ENCODE measurements at regions not wholly inside any gene's neighbourhood (a gene's known extent, or its start where the extent isn't known, plus 50 kb on each side); places are given as distances from the start of the nearest gene placed in this dataset.

GRCh38 chr19:31560086-31561060 lies 211.1 kb upstream of the TSHZ3 start:
- no peak for DNase-seq

- DNase-seq, result no peak
Measured at GRCh38 chr19:31562966-31563612, 213.9 kb upstream of the TSHZ3 start.

DNA sequence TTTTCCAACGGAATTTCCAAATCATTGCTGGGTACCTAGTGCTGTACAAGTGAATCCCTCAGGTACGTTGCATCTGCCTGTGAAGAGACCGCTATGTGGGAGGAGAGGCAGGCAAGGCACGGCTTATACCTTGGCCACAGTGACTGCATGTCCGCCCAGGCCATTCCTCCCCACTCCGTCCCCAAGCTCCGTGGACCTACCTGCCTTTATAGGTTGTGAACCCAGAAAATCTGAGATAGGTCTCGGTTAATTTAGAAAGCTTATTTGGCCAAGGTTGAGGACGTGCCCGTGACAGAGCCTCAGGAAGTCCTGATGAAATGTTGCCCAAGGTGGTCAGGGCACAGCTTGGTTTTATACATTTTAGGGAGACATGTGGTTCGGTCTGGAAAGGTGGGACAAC lies 218.5 kb upstream of the TSHZ3 start:
- no peak for DNase-seq

- DNase-seq, result no peak
Measured at GRCh38 chr19:31568724-31569123, 219.5 kb upstream of the TSHZ3 start.

- no peak for DNase-seq
Measured at GRCh38 chr19:31570718-31571117, 221.5 kb upstream of the TSHZ3 start.

GRCh38 chr19:31572102-31572975 lies 223.1 kb upstream of the TSHZ3 start:
- DNase-seq, result no peak

- DNase-seq, result no peak
Measured at GRCh38 chr19:31572976-31573298, 223.7 kb upstream of the TSHZ3 start.

GRCh38 chr19:31574251-31574973 lies 225.2 kb upstream of the TSHZ3 start:
- DNase-seq, result no peak

DNA sequence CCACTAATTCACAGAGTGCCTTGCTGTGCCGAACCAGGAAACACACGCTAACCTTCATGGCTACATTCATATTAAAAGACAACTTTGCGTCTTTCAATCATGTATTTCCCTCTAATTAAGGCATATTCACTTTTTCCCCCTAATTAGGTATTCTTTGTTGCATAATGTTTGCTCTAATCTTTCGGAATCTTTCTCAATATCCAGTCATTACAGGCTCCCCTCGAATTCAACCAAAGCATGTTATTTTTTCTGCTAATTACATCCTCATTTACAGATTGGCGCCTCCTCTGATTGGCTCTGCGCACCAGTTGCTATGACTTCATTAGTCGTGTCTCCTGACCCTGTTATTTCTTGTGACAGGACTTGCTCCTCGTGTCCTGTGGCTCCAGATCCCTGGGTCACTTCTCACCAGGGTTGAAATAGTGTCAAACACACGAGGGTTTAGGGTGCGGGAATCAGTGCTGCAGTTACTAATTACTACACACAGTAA lies 226.7 kb upstream of the TSHZ3 start:
- no peak for DNase-seq

GRCh38 chr19:31578326-31578725 lies 229.1 kb upstream of the TSHZ3 start:
- no peak for DNase-seq

DNA sequence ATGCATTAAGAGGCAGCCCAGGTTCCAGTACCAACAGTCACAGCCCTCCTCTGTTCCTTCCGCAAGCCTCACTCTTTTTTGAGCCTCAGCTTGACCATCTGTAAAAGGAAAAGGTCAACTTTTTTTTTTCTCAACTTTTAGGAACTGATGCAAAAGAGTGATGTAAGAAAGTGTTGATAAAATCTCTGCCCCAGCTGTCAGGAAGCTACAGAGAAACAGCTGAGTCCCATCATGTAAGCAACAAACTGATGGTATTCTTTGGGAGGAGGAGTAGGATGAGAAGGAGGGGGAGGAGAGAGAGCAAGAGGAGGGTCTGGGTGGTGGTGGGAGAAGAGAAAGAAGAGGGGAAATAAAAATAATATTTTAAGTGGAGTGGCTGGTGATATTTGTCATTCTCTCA lies 233.9 kb upstream of the TSHZ3 start:
- no peak for DNase-seq

DNA sequence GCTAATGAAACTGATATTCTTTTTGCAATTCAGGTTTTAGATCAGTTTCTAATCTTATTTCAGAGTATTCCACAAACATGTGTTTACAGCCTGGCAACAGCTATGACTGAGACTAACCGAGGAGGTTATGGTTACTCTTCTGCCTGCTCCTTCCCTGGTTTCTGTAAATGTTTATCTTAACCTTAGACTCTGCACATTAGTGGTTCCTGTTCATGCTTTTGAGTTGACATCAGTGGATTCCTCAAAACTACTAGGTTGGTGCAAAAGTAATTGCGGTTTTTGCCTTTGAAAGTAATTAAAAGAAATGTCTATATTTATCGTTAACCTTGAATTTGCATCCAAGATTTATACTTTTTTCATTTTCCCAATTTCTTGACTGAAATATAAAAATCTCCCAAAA lies 237.0 kb upstream of the TSHZ3 start:
- DNase-seq, result no peak

- DNase-seq, result no peak
Measured at GRCh38 chr19:31589109-31589508, 239.9 kb upstream of the TSHZ3 start.

DNA sequence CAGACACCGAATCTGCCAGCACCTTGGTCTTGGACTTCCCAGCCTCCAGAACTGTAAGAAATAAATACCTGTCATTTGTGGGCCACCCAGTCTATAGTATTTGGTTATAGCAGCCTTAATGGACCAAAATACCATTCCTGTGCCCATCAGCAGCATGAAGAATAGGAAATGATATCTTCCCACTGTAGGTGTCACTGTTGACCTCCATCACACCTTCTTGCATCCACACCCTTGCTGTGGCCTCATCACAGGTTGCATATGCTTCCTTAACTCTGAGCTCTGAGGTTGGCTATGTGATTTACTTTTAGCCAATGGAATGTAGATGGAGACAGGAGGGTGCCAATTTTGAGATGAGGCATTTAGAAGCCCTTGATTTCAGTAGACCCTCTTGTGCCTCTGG lies 242.0 kb upstream of the TSHZ3 start:
- DNase-seq, result no peak

- DNase-seq, result no peak
Measured at GRCh38 chr19:31592456-31592855, 243.2 kb upstream of the TSHZ3 start.

DNA sequence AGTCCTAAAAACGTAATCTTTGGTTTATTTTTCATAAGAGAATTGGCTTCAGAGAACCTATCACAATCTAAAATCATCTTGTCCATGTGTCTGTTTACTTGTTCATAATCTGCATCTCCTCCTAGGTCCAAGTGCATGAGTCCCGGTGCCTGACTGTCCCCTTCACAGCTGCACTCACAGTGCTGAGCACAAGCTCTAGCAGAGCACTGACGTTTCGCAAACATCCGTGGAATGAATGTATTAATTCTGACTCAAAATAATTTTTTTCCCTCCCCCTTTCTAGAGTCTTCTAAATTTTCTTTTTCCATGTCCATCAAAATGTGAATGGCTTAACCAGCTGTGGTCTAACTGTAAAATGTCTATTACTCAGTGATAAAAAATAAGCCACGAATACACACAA lies 245.5 kb upstream of the TSHZ3 start:
- DNase-seq, result no peak

- no peak for DNase-seq
Measured at GRCh38 chr19:31595521-31595920, 246.3 kb upstream of the TSHZ3 start.

DNA sequence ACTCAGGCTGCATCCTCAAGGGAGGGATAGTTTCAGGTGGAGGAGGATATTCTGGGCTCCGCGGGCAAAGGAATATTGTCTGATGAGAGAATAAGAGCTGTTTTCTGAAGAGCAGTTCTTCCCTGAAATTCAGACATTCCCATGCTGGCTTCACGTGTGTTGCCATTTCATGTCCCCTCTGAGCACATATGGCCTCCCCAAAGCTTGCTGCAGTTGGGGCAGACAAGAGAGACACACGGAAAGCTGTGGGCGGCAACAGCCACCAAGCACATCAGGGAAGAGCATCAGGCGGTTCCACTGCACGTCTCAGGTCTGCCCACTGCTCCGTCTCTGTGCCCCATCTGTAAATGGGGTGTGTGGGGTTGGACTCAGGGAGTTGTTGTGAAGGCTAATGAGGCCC lies 247.5 kb upstream of the TSHZ3 start:
- no peak for DNase-seq

DNA sequence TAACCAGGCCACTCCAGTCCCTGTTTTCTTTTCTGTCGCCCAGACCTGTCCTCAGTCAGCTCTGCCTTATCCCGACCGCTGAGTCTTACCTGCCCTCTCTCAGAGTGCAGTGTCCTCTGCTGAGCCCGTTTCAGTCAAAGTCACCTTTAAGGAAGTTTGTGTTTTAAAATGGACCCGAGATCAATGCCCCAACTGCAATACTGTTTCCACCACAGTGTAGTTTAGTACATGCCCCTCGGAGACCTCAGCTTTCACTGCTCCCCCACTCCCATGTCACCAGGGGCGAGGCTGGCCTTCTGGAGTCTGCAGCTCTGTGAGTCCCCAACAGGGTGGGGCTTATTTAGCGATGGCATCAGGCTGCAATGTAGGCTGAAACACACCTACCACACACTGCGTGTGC lies 248.4 kb upstream of the TSHZ3 start:
- no peak for DNase-seq

DNA sequence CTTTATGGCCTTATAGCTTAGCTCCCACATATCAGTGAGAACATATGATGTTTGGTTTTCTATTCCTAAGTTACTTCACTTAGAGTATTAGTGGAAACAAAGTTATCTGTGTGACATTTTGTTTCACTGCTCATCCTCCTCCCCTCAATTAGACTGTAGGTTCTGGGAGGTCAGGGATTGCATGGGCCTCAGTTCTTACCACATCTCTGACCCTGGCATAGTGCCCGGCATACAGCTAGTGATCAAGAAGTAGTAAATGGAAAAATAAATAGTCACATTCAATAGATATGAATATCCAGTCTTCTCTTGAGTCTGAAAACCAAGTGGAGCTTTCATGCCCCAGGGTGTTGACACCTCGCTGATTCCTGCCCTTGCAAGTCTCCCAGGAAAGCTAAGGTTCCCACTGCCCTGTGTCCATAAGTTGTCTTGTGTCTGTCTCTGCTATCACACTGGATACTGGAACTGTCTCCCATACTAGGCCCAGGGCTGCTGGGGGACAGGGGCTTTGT lies 249.5 kb upstream of the TSHZ3 start:
- DNase-seq, result no peak

- DNase-seq, result no peak
Measured at GRCh38 chr19:31600731-31601295, 251.6 kb upstream of the TSHZ3 start.

- no peak for DNase-seq
Measured at GRCh38 chr19:31601855-31602254, 252.6 kb upstream of the TSHZ3 start.
